HepG2 (cell line): ENCODE measurements at regions not wholly inside any gene's neighbourhood (a gene's known extent, or its start where the extent isn't known, plus 50 kb on each side); places are given as distances from the start of the nearest gene placed in this dataset.

Experiments
- EZH2 ChIP-seq: conservative IDR thresholded peaks from 2 replicates; pipeline ENCODE4 v1.6.1; 2012; ENCODE audit warnings: mild to moderate bottlenecking, low read depth, low read length, moderate library complexity
- FOXO4 ChIP-seq: sonication (generic); formaldehyde crosslinking; conservative IDR thresholded peaks from 2 replicates; pipeline ENCODE4 v1.8.1; 2023; ENCODE audit warnings: missing genetic modification reagents
- GABPB1 ChIP-seq: IDR thresholded peaks from 2 replicates; pipeline ENCODE4 v1.6.1; 2016; ENCODE audit warnings: mild to moderate bottlenecking, missing genetic modification reagents, moderate library complexity, missing compliant biosample characterization
- HCFC1 ChIP-seq: fragments of 150-350 bp; IDR thresholded peaks from 2 replicates; pipeline ENCODE4 v1.6.1; 2014; ENCODE audit warnings: low read depth, low read length
- HOXA5 ChIP-seq: sonication (generic); formaldehyde crosslinking; IDR thresholded peaks from 2 replicates; pipeline ENCODE4 v1.4.0; 2020; ENCODE audit warnings: missing genetic modification reagents
- IRF2 ChIP-seq: IDR thresholded peaks from 2 replicates; pipeline ENCODE4 v1.6.1; 2018; ENCODE audit warnings: missing genetic modification reagents, missing compliant biosample characterization
- JUND ChIP-seq: sonication (generic); formaldehyde crosslinking; IDR thresholded peaks from 2 replicates; pipeline ENCODE4 v1.8.0; 2022; ENCODE audit warnings: mild to moderate bottlenecking, missing genetic modification reagents
- POLR2AphosphoS5 ChIP-seq: IDR thresholded peaks from 2 replicates; pipeline ENCODE4 v1.6.1; 2012; ENCODE audit warnings: low read depth, low read length
- TFE3 ChIP-seq: IDR thresholded peaks from 2 replicates; pipeline ENCODE4 v1.6.1; 2016
- THAP8 ChIP-seq: sonication (generic); formaldehyde crosslinking; IDR thresholded peaks from 2 replicates; pipeline ENCODE4 v1.5.1; 2020; ENCODE audit warnings: missing genetic modification reagents, mild to moderate bottlenecking, borderline replicate concordance
- ZNF274 ChIP-seq: sonication (generic); formaldehyde crosslinking; IDR thresholded peaks from 2 replicates; pipeline ENCODE4 v1.5.1; 2020; ENCODE audit warnings: mild to moderate bottlenecking, missing genetic modification reagents
- TF ChIP-seq, protein P1 (sequence below): sonication (generic); formaldehyde crosslinking; IDR thresholded peaks from 2 replicates; pipeline ENCODE4 v1.4.0; 2020; ENCODE audit warnings: low read depth, missing genetic modification reagents
- TF ChIP-seq, protein P2 (sequence below): sonication (generic); formaldehyde crosslinking; IDR thresholded peaks from 2 replicates; pipeline ENCODE4 v1.5.0; 2020; ENCODE audit warnings: mild to moderate bottlenecking, missing genetic modification reagents, moderate library complexity
- TF ChIP-seq, protein P3 (sequence below): sonication (generic); formaldehyde crosslinking; IDR thresholded peaks from 2 replicates; pipeline ENCODE4 v1.4.0; 2020; ENCODE audit warnings: missing genetic modification reagents; ENCODE audit errors: not compliant biosample characterization

- TF ChIP-seq THAP8 (CRISPR knock-in tag) (no peak), JUND (CRISPR knock-in tag) (no peak), HOXA5 (CRISPR knock-in tag) (no peak), ZNF274 (CRISPR knock-in tag) (no peak), IRF2 (no peak), POLR2AphosphoS5 (no peak), TFE3 (CRISPR knock-in tag) (no peak), EZH2 (no peak), GABPB1 (CRISPR knock-in tag) (no peak), HCFC1 (no peak), FOXO4 (CRISPR knock-in tag) (no peak)
- TF ChIP-seq, protein P1, sequence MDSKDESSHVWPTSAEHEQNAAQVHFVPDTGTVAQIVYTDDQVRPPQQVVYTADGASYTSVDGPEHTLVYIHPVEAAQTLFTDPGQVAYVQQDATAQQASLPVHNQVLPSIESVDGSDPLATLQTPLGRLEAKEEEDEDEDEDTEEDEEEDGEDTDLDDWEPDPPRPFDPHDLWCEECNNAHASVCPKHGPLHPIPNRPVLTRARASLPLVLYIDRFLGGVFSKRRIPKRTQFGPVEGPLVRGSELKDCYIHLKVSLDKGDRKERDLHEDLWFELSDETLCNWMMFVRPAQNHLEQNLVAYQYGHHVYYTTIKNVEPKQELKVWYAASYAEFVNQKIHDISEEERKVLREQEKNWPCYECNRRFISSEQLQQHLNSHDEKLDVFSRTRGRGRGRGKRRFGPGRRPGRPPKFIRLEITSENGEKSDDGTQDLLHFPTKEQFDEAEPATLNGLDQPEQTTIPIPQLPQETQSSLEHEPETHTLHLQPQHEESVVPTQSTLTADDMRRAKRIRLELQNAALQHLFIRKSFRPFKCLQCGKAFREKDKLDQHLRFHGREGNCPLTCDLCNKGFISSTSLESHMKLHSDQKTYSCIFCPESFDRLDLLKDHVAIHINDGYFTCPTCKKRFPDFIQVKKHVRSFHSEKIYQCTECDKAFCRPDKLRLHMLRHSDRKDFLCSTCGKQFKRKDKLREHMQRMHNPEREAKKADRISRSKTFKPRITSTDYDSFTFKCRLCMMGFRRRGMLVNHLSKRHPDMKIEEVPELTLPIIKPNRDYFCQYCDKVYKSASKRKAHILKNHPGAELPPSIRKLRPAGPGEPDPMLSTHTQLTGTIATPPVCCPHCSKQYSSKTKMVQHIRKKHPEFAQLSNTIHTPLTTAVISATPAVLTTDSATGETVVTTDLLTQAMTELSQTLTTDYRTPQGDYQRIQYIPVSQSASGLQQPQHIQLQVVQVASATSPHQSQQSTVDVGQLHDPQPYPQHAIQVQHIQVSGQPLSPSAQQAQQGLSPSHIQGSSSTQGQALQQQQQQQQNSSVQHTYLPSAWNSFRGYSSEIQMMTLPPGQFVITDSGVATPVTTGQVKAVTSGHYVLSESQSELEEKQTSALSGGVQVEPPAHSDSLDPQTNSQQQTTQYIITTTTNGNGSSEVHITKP (CRISPR knock-in tag): no peak
- TF ChIP-seq, protein P2, sequence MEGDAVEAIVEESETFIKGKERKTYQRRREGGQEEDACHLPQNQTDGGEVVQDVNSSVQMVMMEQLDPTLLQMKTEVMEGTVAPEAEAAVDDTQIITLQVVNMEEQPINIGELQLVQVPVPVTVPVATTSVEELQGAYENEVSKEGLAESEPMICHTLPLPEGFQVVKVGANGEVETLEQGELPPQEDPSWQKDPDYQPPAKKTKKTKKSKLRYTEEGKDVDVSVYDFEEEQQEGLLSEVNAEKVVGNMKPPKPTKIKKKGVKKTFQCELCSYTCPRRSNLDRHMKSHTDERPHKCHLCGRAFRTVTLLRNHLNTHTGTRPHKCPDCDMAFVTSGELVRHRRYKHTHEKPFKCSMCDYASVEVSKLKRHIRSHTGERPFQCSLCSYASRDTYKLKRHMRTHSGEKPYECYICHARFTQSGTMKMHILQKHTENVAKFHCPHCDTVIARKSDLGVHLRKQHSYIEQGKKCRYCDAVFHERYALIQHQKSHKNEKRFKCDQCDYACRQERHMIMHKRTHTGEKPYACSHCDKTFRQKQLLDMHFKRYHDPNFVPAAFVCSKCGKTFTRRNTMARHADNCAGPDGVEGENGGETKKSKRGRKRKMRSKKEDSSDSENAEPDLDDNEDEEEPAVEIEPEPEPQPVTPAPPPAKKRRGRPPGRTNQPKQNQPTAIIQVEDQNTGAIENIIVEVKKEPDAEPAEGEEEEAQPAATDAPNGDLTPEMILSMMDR (CRISPR knock-in tag): no peak
- TF ChIP-seq, protein P3, sequence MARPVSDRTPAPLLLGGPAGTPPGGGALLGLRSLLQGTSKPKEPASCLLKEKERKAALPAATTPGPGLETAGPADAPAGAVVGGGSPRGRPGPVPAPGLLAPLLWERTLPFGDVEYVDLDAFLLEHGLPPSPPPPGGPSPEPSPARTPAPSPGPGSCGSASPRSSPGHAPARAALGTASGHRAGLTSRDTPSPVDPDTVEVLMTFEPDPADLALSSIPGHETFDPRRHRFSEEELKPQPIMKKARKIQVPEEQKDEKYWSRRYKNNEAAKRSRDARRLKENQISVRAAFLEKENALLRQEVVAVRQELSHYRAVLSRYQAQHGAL: no peak
Observed at GRCh38 chr7:111654343-111654742, 92.1 kb upstream of the IMMP2L start.
